ENCODE measurements at regions not wholly inside any gene's neighbourhood (a gene's known extent, or its start where the extent isn't known, plus 50 kb on each side); places are given as distances from the start of the nearest gene placed in this dataset.

- TF ChIP-seq, protein P1, sequence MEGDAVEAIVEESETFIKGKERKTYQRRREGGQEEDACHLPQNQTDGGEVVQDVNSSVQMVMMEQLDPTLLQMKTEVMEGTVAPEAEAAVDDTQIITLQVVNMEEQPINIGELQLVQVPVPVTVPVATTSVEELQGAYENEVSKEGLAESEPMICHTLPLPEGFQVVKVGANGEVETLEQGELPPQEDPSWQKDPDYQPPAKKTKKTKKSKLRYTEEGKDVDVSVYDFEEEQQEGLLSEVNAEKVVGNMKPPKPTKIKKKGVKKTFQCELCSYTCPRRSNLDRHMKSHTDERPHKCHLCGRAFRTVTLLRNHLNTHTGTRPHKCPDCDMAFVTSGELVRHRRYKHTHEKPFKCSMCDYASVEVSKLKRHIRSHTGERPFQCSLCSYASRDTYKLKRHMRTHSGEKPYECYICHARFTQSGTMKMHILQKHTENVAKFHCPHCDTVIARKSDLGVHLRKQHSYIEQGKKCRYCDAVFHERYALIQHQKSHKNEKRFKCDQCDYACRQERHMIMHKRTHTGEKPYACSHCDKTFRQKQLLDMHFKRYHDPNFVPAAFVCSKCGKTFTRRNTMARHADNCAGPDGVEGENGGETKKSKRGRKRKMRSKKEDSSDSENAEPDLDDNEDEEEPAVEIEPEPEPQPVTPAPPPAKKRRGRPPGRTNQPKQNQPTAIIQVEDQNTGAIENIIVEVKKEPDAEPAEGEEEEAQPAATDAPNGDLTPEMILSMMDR (IDR thresholded peaks at IDR 0.05), result no peak
- TF ChIP-seq POLR2A (IDR thresholded peaks at IDR 0.05), result no peak
Observed at GRCh38 chr5:158324236-158324635, 465.3 kb upstream of the CLINT1 start.
